NCI-H1436 (cell line): ENCODE measurements at regions not wholly inside any gene's neighbourhood (a gene's known extent, or its start where the extent isn't known, plus 50 kb on each side); places are given as distances from the start of the nearest gene placed in this dataset.
"Not testable (repeated sequence)": the region's sequence is repeated elsewhere in the genome, so short reads cannot be mapped to it uniquely, and the experiment has no call there.

Source experiments
- DNase-seq: peaks from one replicate; lab custom pipeline; 2025; lab: John Stamatoyannopoulos, UW

DNA sequence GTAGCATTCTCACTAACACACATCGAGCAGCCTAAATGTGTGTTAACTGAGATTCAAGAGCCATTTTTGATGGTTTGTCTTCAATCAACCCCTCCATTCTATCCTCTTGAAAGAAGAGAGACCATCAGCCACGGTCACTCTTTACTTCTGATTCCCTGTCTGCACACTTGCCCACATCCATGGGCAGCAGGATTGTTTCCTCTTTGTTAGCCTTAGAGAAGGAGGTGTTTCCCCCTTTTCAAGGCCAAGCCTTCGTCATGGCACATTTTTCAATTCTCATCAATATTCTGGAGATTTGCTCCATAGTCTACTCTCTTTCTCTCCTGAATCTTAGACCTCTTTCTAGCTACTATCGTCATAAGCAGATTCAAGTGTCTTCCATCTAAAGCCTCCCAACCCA, 522.4 kb upstream of the NAALADL2 start:
- no peak for DNase-seq

DNA sequence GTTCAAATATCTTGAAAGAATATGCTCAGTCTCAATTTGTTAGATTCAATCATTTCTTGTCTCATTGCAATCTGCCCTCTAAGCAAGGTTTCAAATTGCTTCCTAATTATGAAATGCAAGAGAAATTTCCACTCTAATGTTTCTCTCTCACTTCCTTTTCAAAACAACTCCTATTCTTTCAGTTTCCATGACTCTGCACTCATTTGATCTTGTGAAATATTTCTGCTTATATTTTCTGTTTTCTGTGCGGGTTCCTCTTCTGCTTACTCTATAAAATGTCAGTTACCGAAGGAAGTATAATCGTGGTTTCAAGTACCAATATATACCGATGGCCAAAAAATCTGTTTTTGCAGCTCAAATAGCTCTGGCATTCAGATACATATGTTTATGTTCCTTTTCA, 521.9 kb upstream of the NAALADL2 start:
- no peak for DNase-seq

DNA sequence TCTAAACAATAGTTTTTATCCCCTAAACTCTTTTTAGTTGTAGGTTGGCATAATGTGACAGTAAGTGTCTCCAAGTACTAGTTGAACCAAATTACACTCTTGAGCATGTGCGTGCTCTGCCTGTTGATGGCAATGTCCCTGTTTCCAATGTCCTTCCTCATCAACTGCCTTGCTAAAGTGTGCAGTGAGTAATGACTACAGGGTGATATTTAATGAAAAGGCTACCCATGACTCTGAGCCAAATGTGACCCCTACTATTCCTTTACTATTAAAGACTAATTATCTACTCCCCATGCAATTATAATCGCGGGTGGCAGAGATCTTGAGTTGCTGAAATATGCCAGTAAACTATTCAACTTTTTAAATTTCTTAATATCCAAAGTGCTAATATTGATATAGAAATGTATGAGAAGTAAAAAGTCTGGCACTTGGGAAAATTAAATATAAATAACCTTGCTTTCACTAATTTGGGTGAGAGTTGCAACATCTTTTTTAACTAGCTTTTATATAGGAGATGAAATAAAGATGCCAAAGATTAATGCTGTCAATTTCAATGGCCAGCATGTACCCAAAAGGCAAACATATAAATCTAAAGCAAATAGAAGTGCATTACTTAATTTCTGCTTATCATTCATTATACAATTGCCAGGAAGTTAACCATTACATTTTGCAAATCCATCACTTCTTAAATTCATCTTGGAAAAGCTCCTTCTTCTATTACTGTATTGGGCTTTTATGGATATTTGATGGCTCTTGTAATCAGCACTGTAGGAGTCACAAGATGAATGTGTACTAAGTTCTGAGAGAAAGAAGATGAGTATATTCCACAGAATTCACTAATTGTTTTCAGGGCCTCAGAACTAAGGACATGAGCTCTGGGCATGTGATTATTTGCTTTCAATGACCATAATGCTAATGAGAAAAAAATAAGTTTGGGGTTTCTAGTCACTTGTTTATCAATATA, 518.2 kb upstream of the NAALADL2 start:
- no peak for DNase-seq

DNA sequence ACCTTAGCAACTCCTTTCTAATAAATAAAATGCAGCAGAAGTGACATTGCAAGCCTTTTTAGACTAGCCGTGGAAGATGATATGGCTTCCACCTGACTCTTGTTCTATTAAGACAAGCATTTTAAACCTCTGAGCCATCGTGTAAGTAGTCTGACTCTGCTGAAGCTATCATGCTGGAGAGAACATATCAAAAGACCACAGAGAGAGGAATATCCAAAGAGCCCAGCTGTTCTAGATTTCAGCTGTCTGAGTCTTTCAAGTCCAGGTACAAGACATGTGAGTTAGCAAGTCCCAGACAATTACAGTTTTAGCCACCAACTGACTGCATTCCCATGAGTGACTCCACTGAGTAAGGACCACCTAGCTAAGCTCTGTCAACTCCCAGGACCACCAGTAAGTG, 517.0 kb upstream of the NAALADL2 start:
- DNase-seq, result no peak

DNA sequence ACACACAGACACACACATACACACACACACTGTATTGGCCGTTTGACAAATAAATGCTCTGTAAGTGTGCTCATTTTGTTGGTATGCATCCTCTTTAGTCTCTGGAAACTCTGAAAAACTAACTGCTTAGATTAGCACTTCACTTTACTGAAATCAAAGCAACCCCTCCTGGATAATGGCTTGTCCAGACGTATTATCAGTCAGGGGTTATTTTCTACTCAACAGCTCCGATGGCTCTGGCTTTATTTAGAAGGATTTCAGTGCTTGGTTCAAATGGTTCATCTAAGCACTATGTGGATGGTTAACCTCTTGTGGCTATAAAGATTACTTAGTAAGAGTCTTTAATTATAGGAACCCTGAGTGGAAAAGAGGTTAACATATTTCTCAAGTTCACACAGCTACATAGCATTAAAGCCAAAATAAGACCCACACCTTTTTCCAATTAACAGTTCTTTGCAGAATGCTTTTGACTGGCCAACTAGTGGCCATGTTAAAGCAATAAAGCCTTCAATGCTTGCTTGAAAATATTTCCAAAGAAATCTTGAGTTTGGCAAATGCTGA, 516.1 kb upstream of the NAALADL2 start:
- no peak for DNase-seq

DNA sequence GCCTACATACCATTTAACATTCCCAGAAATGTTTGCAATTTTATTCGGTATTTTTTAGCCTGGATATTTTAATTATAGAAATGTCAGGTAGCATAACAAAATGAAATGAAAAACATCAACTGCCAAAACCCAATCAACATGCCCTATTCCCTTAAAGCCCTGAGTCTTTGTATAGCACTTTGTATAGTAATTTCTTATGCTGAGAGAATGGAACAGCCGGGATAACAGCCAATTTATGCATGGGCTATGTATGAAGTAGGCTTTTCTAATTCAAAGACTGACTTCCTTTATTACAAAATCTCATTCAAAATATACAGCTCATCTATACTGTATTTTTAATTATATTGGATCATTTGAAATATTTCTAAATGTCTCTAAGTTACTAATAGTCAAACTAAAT, 513.0 kb upstream of the NAALADL2 start:
- DNase-seq, result no peak

DNA sequence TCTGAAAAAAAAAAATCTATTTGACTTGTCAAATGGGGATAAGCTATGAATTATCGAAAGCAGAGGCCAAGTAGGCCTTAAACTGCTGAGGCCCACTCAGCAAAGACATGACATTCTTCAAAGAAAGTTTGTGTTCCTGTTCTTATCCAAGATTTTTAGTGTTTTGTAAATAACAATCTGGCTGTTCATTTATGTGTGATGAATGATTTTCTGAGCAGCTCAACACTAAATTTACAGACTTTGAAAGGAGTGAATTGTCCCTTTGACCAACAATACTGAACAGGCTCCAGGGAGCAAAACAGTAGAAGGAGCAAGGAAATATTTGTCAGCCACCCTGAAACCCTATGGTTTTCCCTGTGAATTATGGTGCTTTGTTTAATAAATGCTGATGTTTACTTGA, 512.6 kb upstream of the NAALADL2 start:
- no peak for DNase-seq

DNA sequence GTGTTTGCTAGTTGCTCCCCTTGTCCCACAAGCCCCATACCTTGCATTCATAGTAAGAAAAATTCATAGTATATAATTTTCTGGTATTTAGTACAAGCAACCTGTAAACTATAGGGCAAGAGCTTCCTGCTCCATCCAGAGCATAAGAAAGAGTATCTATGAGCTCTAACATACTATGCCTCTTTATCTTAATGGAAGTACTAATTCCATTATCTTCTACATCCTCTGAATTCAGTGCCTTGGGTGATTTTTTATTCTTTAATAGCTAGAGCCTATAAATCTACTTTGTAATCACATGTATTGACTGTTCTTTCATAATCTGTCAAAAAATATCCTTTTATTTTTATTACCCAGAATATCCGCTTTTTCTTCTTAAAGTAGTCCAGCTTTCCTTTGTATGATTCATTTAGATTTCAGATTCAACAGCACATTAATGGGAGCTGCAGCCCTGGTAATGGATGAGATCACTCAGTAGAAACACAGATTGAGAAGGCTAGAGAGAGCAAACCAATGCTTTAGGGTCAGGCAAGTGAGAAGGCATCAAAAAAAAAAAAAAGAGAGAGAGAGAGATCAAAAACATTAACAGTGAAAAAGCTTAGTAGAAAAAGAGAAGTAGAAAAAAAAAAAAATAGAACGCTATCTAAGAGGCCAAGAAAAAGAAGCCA, 511.5 kb upstream of the NAALADL2 start:
- DNase-seq, result no peak

DNA sequence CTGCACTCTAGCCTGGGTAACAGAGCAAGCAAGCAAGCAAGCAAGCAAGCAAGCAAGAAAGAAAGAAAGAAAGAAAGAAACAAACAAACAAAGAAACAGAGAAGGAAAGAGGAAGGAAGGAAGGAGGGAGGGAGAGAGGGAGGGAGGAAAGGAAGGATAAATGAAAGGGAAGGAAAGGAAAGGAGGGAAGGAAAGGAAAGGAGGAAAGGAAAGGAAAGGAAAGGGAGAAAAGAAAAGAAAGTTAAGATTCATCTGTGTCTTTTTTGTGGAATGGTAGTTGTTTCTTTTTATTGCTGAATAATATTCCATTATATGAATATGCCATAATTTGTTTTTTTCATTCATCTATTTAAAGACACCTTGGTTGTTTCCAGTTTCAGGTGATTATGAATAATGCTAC, 506.9 kb upstream of the NAALADL2 start:
- DNase-seq, result no peak

DNA sequence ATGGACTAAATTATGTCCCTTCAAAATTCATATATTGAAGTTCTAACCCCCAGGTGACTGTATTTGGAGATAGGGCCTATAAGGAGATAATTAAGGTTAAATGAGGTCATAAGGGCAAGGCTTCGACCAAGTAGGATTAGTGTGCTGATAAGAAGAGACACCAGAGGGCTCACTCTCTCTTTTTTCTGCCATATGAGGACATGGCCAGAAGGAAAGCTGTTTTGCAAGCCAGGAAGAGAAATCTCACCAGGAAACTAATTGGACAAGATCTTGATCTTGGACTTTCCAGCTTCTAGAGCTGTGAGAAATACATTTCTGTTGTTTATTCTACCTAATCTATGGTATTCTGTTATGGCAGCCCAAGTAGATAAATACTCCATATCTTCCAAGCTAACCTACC, 503.6 kb upstream of the NAALADL2 start:
- DNase-seq, result peak; percentile 32

DNA sequence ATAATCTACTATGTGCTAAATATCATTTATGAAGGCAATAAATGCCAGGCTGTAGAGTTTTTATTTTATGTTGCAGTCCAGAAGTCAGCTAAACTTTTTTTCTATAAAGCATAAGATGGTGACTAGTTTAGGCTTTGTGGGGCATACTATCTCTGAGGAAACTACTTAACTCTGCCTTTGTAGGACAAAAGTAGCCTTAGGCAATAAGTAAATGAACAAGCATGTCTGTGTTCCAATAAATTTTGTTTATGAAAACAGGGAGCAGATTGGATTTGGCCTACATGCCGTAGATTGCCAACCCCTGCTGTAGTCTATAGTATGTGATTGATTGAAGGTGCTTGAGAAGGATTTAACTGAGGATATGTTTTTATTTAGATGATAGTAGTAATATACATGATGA, 502.5 kb upstream of the NAALADL2 start:
- DNase-seq, result no peak

DNA sequence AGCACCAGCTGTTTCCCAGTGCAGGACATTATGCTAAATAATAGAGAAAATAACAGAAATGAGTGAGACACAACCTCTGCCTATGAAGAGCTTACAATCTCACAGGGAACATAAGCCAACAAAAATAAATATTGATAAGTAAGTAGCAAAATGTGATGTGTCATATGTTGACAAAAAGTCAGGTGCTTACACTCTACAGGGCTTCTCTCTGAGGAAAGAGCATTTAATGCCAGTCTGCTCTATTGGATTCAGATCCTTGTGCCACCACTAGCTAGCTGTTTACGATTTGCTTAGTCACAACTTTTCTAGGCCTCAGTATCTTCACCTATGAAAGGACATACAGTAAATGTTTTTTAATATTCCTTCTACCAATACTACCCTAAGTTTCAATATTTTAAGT, 500.9 kb upstream of the NAALADL2 start:
- DNase-seq, result no peak

DNA sequence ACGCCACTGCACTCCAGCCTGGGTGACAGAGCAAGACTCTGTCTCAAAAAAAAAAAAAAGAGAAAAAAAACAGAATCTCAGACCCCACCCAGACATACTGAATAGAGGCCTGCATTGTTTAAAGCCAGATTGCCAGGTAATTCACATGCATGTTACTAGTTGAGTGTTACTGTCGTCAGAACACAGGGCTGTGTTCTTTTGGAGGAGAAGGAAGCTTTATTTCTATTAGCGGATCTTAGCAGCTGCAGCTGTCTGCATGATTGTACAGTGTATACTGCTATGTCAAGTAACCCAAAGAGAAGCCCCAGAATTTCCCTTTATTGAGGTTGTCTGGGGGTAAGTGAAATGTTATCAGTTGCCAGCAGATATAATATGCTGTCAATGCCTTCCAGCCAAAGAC, 496.6 kb upstream of the NAALADL2 start:
- DNase-seq, result no peak

DNA sequence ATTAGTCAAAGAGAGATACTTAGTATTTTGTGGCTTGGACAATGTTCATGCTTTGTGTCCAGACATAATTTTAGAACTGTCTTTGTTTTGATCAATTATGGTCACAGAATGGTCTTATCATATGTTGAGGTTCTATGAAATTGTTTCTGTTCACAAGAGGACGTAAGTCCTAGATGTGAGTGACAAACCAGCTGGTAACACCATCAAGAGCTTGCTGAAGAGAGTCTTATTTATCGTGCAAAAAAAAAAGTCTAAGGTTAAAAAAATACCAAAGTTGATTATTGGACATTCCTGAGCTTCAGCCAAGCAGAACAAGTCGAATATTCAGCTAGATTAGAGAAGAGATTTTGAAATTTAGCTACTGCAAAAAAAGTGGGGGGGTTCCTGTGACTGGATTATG, 495.9 kb upstream of the NAALADL2 start:
- no peak for DNase-seq

DNA sequence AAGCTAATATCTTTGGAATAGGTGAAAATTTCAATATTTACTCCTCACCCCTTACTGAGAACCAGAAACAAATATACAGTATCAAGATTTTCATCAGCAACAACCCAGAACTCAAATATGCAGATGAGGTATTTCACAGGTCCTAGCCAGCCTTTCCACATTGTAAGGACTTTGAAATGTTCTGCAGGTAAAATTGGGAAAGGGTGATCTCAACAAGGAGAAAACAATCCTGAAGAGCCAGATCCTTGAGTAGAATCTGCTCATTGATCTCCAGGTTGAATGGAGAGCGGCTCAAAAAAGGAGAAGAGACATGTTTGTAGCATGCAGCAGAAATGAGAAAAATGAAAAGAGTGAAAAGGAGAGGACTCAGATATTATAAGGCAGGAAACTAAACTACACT, 493.3 kb upstream of the NAALADL2 start:
- no peak for DNase-seq

DNA sequence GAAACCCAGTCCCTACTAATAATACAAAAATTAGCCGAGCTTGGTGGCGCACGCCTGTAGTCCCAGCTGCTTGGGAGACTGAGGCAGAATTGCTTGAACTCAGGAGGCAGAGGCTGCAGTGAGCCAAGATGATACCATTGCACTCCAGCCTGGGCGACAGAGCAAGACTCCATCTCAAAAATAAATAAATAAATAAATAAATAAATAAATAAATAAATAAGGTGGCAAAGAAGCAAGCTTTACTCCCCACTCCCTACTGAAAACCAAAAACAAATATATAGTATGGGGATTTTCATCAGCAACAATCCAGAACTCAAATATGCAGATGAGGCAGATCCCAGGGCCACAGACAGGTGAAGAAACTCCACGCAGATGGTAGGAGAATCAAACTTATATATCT, 492.2 kb upstream of the NAALADL2 start:
- DNase-seq, result not testable (repeated sequence)

DNA sequence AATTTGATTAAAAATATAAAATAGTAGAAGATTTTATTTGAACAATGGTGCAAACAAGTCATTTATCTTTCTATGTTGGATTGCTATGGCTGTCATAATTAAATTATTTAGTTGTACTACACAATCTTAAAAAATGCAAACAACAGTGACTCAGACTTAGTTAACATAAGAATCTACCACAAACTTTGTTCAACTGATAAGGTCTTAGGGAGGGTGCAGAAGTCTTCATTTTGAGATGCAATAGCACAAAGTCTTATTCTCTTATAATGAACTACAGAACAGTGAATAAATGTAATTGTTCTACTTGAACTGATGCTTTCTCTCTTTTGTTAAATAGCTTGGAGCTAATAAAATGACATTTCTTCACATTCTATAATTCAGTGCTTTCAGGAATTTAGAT, 482.8 kb upstream of the NAALADL2 start:
- DNase-seq, result no peak

DNA sequence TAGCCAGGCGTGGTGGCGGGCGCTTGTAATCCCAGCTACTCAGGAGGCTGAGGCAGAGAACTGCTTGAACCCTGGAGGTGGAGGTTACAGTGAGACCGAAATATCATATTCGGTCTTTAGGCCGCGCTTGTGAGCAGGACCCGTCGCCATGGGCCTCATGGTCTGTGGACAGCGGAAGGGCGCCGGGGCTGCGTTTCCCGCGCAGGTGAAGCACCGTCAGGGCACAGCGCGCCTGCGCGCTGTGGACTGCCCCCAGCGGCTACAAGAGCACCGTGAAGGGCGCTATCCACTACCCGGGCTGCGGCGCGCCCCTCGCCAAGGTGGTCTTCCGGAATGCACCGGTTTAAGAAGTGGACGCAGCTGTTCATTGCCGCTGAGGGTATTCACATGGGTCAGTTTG, 482.0 kb upstream of the NAALADL2 start:
- DNase-seq, result no peak

DNA sequence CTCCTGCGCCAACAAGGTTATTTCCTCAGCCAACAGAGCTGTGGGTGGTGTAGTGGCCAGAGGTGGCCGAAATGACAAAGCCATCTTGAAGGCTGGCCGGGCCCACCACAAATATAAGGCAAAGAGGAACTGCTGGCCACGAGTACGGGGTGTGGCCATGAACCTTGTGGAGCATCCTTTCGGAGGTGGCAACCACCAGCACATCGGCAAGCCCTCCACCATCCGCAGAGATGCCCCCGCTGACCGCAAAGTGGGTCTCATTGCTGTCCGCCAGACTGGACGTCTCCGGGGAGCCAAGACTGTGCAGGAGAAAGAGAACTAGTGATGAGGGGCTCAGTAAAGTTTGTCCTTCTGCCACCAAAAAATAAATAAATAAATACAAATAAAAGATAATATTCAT, 481.4 kb upstream of the NAALADL2 start:
- DNase-seq, result no peak

DNA sequence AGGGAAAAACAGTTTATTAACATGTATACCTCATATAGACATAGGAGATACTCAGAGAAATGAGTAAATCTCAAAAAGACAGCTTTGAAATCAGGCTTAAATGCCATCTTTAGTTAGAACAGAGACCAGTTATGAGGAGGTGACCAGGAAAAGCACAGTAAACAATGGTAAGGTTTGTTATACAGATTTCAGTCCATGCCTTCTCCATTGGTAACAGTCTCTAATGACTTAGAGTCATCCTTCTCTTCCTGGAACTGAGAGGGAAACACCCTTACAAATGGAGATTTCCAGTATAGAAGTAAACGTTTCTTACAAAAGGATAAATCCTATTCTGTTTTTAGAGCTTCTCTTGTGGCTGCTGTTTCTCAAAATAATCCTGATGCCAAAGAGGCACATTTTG, 476.3 kb upstream of the NAALADL2 start:
- DNase-seq, result no peak

DNA sequence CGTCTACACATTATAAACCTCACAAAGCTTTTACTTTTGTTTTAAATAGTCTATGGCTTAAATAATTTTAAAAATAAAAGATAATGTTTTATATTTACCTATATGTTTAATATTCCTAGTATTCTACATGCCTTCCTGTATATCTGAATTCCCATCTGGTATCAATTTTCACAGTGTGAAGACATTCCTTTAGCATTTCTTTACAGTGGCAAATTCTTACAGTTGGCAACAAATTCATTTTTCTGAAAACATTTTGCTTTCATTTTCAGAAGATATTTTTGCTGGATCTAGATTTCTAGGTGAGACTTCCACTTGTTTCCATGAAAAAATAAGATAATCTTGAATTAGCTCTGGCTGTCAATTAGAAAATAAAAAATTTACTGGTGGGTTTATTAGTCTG, 471.4 kb upstream of the NAALADL2 start:
- DNase-seq, result no peak

DNA sequence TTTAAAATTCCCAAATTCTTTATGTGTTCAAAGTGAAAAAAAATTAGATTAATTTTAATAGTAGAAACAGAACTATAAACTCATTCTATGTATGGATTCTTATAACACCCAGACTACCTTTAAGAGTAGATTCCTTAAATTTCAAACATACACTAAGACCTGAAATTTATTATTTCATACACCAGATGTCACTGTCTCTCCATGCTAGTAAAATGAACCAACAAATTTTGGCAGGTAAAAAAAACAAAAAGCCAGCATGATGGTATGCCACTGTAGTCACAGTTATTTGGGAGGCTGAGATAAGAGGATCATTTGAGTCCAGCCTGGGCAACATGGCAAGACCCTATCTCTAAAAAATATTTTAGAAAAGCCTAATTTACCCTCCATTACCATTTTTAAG, 461.3 kb upstream of the NAALADL2 start:
- no peak for DNase-seq

DNA sequence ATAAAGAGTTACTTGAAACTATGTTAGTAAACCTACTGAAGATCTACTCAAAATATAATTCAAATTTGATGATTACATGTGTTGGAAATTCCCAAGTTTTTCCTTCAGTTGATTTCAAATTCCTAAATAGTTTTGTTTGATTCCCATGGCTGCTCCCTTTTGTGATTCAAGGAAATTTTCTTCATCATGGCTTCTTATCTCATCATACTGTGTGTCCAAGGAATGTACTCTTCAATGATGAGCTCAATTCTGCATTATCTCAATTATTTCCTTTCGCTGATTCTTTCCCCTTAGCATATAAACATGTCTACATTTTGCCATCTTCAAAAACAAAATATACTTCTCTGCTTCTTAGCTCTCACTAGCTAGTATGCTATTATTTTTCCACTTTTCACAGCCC, 460.4 kb upstream of the NAALADL2 start:
- DNase-seq, result no peak
